ENCODE measurements at regions not wholly inside any gene's neighbourhood (a gene's known extent, or its start where the extent isn't known, plus 50 kb on each side); places are given as distances from the start of the nearest gene placed in this dataset.

DNA sequence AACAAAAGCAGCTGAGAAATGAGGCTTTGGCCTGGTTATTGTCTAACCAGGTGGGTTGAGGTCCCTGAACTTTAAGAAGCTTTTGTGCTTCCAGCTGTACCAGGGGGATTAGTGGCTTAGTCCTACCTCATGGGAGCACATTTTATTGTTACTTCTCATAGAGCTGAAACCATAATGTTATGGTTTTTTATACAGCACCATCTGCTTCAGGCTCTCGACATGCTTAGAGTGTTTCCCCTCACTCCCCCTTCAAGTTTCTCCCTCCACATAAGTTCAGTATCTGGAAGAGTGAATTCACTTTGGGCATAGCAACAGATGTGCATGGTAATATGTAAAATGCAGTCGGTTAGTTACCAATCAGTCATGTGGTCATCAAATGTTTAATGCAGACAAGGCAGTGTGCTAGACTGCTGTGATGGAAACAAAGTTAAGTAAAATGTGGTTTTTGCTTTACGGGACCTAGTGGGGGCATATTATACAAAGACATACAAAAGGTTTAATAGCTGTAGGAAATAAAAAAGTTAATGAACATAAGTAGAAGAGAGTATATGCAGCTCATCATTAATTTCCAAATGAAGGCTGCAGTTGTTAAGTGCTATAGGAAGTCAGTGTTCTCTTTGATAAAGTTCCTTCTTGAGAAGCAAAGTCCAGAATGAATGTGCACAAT, 95.9 kb upstream of the SPRY4 start:
- TF ChIP-seq, protein P1, sequence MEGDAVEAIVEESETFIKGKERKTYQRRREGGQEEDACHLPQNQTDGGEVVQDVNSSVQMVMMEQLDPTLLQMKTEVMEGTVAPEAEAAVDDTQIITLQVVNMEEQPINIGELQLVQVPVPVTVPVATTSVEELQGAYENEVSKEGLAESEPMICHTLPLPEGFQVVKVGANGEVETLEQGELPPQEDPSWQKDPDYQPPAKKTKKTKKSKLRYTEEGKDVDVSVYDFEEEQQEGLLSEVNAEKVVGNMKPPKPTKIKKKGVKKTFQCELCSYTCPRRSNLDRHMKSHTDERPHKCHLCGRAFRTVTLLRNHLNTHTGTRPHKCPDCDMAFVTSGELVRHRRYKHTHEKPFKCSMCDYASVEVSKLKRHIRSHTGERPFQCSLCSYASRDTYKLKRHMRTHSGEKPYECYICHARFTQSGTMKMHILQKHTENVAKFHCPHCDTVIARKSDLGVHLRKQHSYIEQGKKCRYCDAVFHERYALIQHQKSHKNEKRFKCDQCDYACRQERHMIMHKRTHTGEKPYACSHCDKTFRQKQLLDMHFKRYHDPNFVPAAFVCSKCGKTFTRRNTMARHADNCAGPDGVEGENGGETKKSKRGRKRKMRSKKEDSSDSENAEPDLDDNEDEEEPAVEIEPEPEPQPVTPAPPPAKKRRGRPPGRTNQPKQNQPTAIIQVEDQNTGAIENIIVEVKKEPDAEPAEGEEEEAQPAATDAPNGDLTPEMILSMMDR (IDR thresholded peaks at IDR 0.05 in 8 of 11, conservative IDR thresholded peaks at IDR 0.05 in 3 of 11): no peak
- TF ChIP-seq POLR2A (IDR thresholded peaks at IDR 0.05): no peak
- no peak for TF ChIP-seq POLR2AphosphoS5 (IDR thresholded peaks at IDR 0.05)
